Kidney (tissue), 13 donors: ENCODE measurements at regions not wholly inside any gene's neighbourhood (a gene's known extent, or its start where the extent isn't known, plus 50 kb on each side); places are given as distances from the start of the nearest gene placed in this dataset.

ENCODE experiments used
- DNase-seq, 5 donors: peaks; one replicate each; pipeline ENCODE4 v3.0.0-alpha.2; 2013 to 2020
- FAIRE-seq: peaks from 2 replicates; lab custom pipeline; 2012; peaks lifted over from hg19 to GRCh38; lab: Jason Lieb, UNC
- H3K27ac ChIP-seq, 2 donors: one replicate each; pipeline ENCODE4 v1.7.0; 2013; ENCODE audit warnings: low read depth in 2 of 2, low read length in 2 of 2, inconsistent platforms in 1 of 2
- H3K27me3 ChIP-seq: one replicate; pipeline ENCODE4 v1.7.1; 2013; ENCODE audit warnings: low read length, inconsistent platforms; ENCODE audit not compliant: control insufficient read depth, insufficient read depth
- H3K36me3 ChIP-seq, 3 donors: one replicate each; pipeline versions ENCODE4 v1.7.0 to v1.7.1; 2013; ENCODE audit warnings: low read length in 3 of 3, control low read depth in 1 of 3, inconsistent platforms in 1 of 3; ENCODE audit not compliant: insufficient read depth in 3 of 3, control insufficient read depth in 2 of 3
- H3K4me1 ChIP-seq, 3 donors: one replicate each; pipeline versions ENCODE4 v1.7.0 to v1.7.1; 2013; ENCODE audit warnings: low read length in 3 of 3, inconsistent platforms in 1 of 3, low read depth in 1 of 3; ENCODE audit not compliant: control insufficient read depth in 2 of 3, insufficient read depth in 2 of 3
- H3K4me3 ChIP-seq, 3 donors: one replicate each; pipeline versions ENCODE4 v1.7.0 to v1.8.1; 2013; ENCODE audit warnings: low read length in 3 of 3, control low read depth in 1 of 3, inconsistent platforms in 1 of 3
- H3K9ac ChIP-seq, 3 donors: one replicate each; pipeline versions ENCODE4 v1.7.0 to v1.7.1; 2013; ENCODE audit warnings: low read length in 3 of 3, control low read depth in 1 of 3, inconsistent platforms in 1 of 3
- H3K9me3 ChIP-seq, 3 donors: one replicate each; pipeline versions ENCODE4 v1.7.0 to v1.7.1; 2013; ENCODE audit warnings: low read length in 3 of 3, control low read depth in 1 of 3, inconsistent platforms in 1 of 3; ENCODE audit not compliant: control insufficient read depth in 2 of 3, insufficient read depth in 1 of 3
- CTCF ChIP-seq: IDR thresholded peaks from 3 replicates; pipeline ENCODE4 v1.5.1; 2012; ENCODE audit warnings: mild to moderate bottlenecking, moderate library complexity, borderline replicate concordance; ENCODE audit not compliant: insufficient read depth; ENCODE audit errors: extremely low read depth
- intact Hi-C: fragments of 100-400 bp; cut with DNase I; formaldehyde crosslinking; loops from one replicate; pipeline ENCODE4 v1.11.1; 2022
- donor health status: control.
- donor health status: control.
- donor health status: control.
- donor health status: control.
- donor health status: control.
- donor health status: DM: yes; HTN: yes; CAD: no.
- donor health status: Normal renal cell carcinoma (clear cell type).

- no peak for TF ChIP-seq CTCF
- intact Hi-C loops = no loop called here
Observed at GRCh38 chr17:55988861-55989260, 164.4 kb upstream of the ANKFN1 start.

GRCh38 chr17:55990332-55991006 lies 162.8 kb upstream of the ANKFN1 start:
- H3K36me3 ChIP-seq = no peaks in the 10 kb centered on the region
- H3K27me3 ChIP-seq = no peaks in the 10 kb centered on the region
- intact Hi-C loops = no loop called here
- no peak for TF ChIP-seq CTCF
- no peak overlapping the region for H3K9ac ChIP-seq
- FAIRE-seq (no peak), DNase-seq (peak in 3 of 5 donors; percentile 28 to 60 (median 53))
- H3K27ac ChIP-seq = no peak overlapping the region
- H3K4me3 ChIP-seq = no peak overlapping the region
- H3K9me3 ChIP-seq = no peaks in the 10 kb centered on the region
- no peaks in the 10 kb centered on the region for H3K4me1 ChIP-seq

More at GRCh38 chr17:55988861-55989260, 164.4 kb upstream of the ANKFN1 start:
- H3K4me3 ChIP-seq = no peak overlapping the region
- no peaks in the 10 kb centered on the region for H3K36me3 ChIP-seq
- DNase-seq (no peak), FAIRE-seq (no peak)
- no peaks in the 10 kb centered on the region for H3K27me3 ChIP-seq
- H3K9me3 ChIP-seq = no peaks in the 10 kb centered on the region
- H3K9ac ChIP-seq = no peak overlapping the region
- no peaks in the 10 kb centered on the region for H3K4me1 ChIP-seq
- H3K27ac ChIP-seq = no peak overlapping the region

GRCh38 chr17:55996826-55997225 lies 156.4 kb upstream of the ANKFN1 start:
- FAIRE-seq = no peak
- H3K4me3 ChIP-seq = no peak overlapping the region

More at GRCh38 chr17:55996826-55997225, 156.4 kb upstream of the ANKFN1 start:
- no peak for TF ChIP-seq CTCF
- Histone ChIP-seq H3K36me3 (no peaks in the 10 kb centered on the region), H3K4me1 (no peaks in the 10 kb centered on the region), H3K27me3 (no peaks in the 10 kb centered on the region), H3K9ac (no peak overlapping the region), H3K9me3 (no peaks in the 10 kb centered on the region), H3K27ac (no peak overlapping the region)
- intact Hi-C loops = no loop called here
- DNase-seq = no peak
